ENCODE measurements at regions not wholly inside any gene's neighbourhood (a gene's known extent, or its start where the extent isn't known, plus 50 kb on each side); places are given as distances from the start of the nearest gene placed in this dataset.
"Not testable (repeated sequence)": the region's sequence is repeated elsewhere in the genome, so short reads cannot be mapped to it uniquely, and the experiment has no call there.

- dilution Hi-C loops (cut with MboI; ENCODE audit: extremely low pct_ligation_motif_present, low sequenced_read_pairs) (no loop called here), intact Hi-C loops (cut with micrococcal nuclease) (no loop called here)
- no peak for FAIRE-seq
- ChIA-PET POLR2A (no interaction called here), CTCF (no interaction called here)
- Histone ChIP-seq H3K36me3 (ENCODE audit: control insufficient read depth in 2 of 2, extremely low read depth in 1 of 2, insufficient read depth in 2 of 2, low read length in 2 of 2) (no peaks in the 10 kb centered on the region), H3K4me3 (replicated peaks in 1 of 3; ENCODE audit: insufficient read depth in 1 of 3, low read depth in 1 of 3, low read length in 3 of 3) (no peak overlapping the region), H3K9ac (replicated peaks; ENCODE audit: extremely low read depth, insufficient read depth, low read length) (no peak overlapping the region), H3K9me3 (replicated peaks; ENCODE audit: control insufficient read depth, insufficient read depth, low read length) (no peaks in the 10 kb centered on the region), H3K4me1 (ENCODE audit: control insufficient read depth, extremely low read depth, insufficient read depth, low read length) (no peaks in the 10 kb centered on the region), H2AFZ (ENCODE audit: low read depth, low read length) (no peak overlapping the region), H3K27ac (ENCODE audit: insufficient read depth, low read depth, low read length) (no peak overlapping the region), H3K79me2 (ENCODE audit: control insufficient read depth, insufficient read depth, low read length) (no peaks in the 10 kb centered on the region), H3K27me3 (ENCODE audit: control insufficient read depth in 2 of 2, insufficient read depth in 2 of 2, low read length in 2 of 2) (no peaks in the 10 kb centered on the region), H3K4me2 (ENCODE audit: insufficient read depth, low read length) (no peak overlapping the region), H3K9me1 (replicated peaks; ENCODE audit: control insufficient read depth, extremely low read depth, insufficient read depth, low read length) (no peaks in the 10 kb centered on the region), H4K20me1 (replicated peaks; ENCODE audit: control insufficient read depth, extremely low read depth, insufficient read depth, low read length) (no peaks in the 10 kb centered on the region)
- TF ChIP-seq POLR2A (IDR thresholded peaks at IDR 0.05; ENCODE audit: low read depth, low read length) (no peak), FOS (IDR thresholded peaks at IDR 0.05; ENCODE audit: borderline replicate concordance, insufficient read depth, low read length) (no peak), EZH2 (IDR thresholded peaks at IDR 0.05; ENCODE audit: borderline replicate concordance, low read depth, low read length, severe bottlenecking) (no peak), GATA2 (IDR thresholded peaks at IDR 0.05; ENCODE audit: insufficient read depth, insufficient read length, low read depth, low read length) (no peak), MYC (IDR thresholded peaks at IDR 0.05; ENCODE audit: low read depth, low read length) (no peak), POLR2AphosphoS5 (IDR thresholded peaks at IDR 0.05; ENCODE audit: insufficient read depth, low read depth, low read length) (no peak), JUN (IDR thresholded peaks at IDR 0.05; ENCODE audit: borderline replicate concordance, insufficient read depth, insufficient read length, low read depth) (no peak)
- TF ChIP-seq, protein P1, sequence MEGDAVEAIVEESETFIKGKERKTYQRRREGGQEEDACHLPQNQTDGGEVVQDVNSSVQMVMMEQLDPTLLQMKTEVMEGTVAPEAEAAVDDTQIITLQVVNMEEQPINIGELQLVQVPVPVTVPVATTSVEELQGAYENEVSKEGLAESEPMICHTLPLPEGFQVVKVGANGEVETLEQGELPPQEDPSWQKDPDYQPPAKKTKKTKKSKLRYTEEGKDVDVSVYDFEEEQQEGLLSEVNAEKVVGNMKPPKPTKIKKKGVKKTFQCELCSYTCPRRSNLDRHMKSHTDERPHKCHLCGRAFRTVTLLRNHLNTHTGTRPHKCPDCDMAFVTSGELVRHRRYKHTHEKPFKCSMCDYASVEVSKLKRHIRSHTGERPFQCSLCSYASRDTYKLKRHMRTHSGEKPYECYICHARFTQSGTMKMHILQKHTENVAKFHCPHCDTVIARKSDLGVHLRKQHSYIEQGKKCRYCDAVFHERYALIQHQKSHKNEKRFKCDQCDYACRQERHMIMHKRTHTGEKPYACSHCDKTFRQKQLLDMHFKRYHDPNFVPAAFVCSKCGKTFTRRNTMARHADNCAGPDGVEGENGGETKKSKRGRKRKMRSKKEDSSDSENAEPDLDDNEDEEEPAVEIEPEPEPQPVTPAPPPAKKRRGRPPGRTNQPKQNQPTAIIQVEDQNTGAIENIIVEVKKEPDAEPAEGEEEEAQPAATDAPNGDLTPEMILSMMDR (IDR thresholded peaks at IDR 0.05; ENCODE audit: extremely low read depth in 1 of 2, insufficient read depth in 1 of 2, low read depth in 1 of 2, low read length in 2 of 2), result no peak
- TF ChIP-seq, protein P2, sequence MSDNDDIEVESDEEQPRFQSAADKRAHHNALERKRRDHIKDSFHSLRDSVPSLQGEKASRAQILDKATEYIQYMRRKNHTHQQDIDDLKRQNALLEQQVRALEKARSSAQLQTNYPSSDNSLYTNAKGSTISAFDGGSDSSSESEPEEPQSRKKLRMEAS (IDR thresholded peaks at IDR 0.05; ENCODE audit: insufficient read depth, insufficient read length), result no peak
- no peak for DNase-seq (ENCODE audit: low read depth, low spot score)
- no TSS peak for BruUV-seq (replicated peaks)
These were observed 343.2 kb upstream of the VRK2 start for GRCh38 chr2:57703407-57703806.

DNA sequence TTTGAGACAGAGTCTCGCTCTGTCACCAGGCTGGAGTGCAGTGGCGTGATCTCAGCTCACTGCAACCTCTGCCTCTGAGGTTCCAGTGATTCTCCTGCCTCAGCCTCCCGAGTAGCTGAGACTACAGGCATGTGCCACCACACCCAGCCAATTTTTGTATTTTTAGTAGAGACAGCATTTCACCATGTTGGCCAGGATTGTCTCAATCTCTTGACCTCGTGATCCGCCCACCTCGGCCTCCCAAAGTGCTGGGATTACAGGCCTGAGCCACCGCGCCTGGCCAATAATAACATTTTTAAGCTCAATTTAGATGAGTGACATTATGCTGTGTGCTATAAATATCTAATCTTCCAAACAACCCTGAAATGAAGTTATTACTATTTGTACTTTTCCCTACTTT lies 338.8 kb upstream of the VRK2 start:
- CTCF ChIA-PET; DNase-seq (ENCODE audit: low read depth, low spot score); FAIRE-seq: not testable (repeated sequence)

More for the DNA sequence above, 338.8 kb upstream of the VRK2 start:
- intact Hi-C loops (cut with micrococcal nuclease); H3K27ac ChIP-seq (ENCODE audit: insufficient read depth, low read depth, low read length); H3K4me1 ChIP-seq (ENCODE audit: control insufficient read depth, extremely low read depth, insufficient read depth, low read length); BruUV-seq (replicated peaks); H2AFZ ChIP-seq (ENCODE audit: low read depth, low read length); H3K79me2 ChIP-seq (ENCODE audit: control insufficient read depth, insufficient read depth, low read length); H3K9me1 ChIP-seq (replicated peaks; ENCODE audit: control insufficient read depth, extremely low read depth, insufficient read depth, low read length); H3K9me3 ChIP-seq (replicated peaks; ENCODE audit: control insufficient read depth, insufficient read depth, low read length); dilution Hi-C loops (cut with MboI; ENCODE audit: extremely low pct_ligation_motif_present, low sequenced_read_pairs); H3K36me3 ChIP-seq (ENCODE audit: control insufficient read depth in 2 of 2, extremely low read depth in 1 of 2, insufficient read depth in 2 of 2, low read length in 2 of 2); H3K4me2 ChIP-seq (ENCODE audit: insufficient read depth, low read length); H3K4me3 ChIP-seq (replicated peaks in 1 of 3; ENCODE audit: insufficient read depth in 1 of 3, low read depth in 1 of 3, low read length in 3 of 3); H4K20me1 ChIP-seq (replicated peaks; ENCODE audit: control insufficient read depth, extremely low read depth, insufficient read depth, low read length); H3K9ac ChIP-seq (replicated peaks; ENCODE audit: extremely low read depth, insufficient read depth, low read length); H3K27me3 ChIP-seq (ENCODE audit: control insufficient read depth in 2 of 2, insufficient read depth in 2 of 2, low read length in 2 of 2); POLR2A ChIA-PET: not testable (repeated sequence)

All from endothelial cell of umbilical vein (primary cell).